IMR-90 (cell line): ENCODE measurements at regions not wholly inside any gene's neighbourhood (a gene's known extent, or its start where the extent isn't known, plus 50 kb on each side); places are given as distances from the start of the nearest gene placed in this dataset.

Source experiments
- CEBPB ChIP-seq: IDR thresholded peaks from 2 replicates; pipeline ENCODE4 v1.6.1; 2012; ENCODE audit warnings: low read depth, low read length, improper control_type of control experiment
- CHD1 ChIP-seq: IDR thresholded peaks from 2 replicates; pipeline ENCODE4 v1.6.1; 2012; ENCODE audit warnings: low read depth, low read length, improper control_type of control experiment
- FOS ChIP-seq: fragments of 150-350 bp; IDR thresholded peaks from 2 replicates; pipeline ENCODE4 v1.6.1; 2016; ENCODE audit warnings: low read depth, low read length
- POLR2A ChIP-seq: IDR thresholded peaks from 2 replicates; pipeline ENCODE4 v1.6.1; 2012; ENCODE audit warnings: mild to moderate bottlenecking, low read depth, low read length
- RAD21 ChIP-seq: IDR thresholded peaks from 2 replicates; pipeline ENCODE4 v1.6.1; 2012; ENCODE audit warnings: low read length, improper control_type of control experiment
- RCOR1 ChIP-seq: IDR thresholded peaks from 2 replicates; pipeline ENCODE4 v1.6.1; 2012; ENCODE audit warnings: mild to moderate bottlenecking, low read length, improper control_type of control experiment; ENCODE audit not compliant: insufficient replicate concordance
- RFX5 ChIP-seq: IDR thresholded peaks from 2 replicates; pipeline ENCODE4 v1.8.0; 2012; ENCODE audit warnings: low read depth, mild to moderate bottlenecking, low read length, moderate library complexity
- SMC3 ChIP-seq: fragments of 150-350 bp; IDR thresholded peaks from 2 replicates; pipeline ENCODE4 v1.6.1; 2016; ENCODE audit warnings: low read depth, mild to moderate bottlenecking, antibody characterized with exemption, low read length, moderate library complexity
- TF ChIP-seq, protein P1 (sequence below): conservative IDR thresholded peaks from 2 replicates; pipeline ENCODE4 v1.5.1; 2012; ENCODE audit warnings: mild to moderate bottlenecking, low read depth, low read length, improper control_type of control experiment

DNA sequence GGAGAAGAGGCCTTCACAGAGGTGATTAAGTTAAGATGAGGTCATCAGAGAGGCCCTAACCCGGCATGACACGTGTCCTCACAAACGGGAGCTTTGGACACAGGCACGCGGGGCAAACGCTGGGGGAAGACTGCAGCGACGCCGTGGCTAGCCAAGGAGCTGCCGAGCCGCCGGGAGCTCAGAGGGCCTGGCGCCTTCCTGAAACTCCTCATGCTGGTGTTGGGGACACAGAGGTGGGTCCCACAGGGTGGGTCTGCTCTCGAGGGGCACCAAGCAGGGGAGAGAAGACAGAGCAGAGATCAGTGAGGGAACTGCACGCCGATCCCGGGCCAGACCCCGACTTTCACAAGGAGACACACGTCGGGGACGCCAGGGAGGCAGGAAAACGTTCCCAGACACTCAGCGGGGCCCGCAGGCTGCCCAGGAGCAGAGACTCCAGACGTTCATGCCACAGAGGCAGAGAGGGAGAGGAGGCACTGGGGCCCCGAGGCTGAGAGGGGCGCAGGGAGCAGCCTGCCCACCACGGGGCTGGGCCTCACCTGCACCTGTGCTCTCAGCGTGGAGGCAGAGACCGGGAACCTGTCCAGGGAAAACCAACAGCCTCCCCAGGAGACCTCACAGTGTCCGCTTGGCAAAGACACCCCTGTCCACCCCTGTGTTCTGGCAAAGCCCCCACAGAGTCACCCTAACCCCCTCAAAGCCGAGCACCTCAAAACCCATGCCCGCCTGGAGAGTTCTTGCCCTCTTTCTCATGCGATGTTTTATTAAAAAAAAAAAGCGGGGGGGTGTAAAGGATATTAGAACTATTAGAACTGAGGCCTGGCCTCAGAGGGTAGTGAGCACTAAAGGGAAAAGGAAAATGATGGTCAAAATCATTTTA is 103.8 kb downstream of the PDGFA start:
- TF ChIP-seq, protein P1, sequence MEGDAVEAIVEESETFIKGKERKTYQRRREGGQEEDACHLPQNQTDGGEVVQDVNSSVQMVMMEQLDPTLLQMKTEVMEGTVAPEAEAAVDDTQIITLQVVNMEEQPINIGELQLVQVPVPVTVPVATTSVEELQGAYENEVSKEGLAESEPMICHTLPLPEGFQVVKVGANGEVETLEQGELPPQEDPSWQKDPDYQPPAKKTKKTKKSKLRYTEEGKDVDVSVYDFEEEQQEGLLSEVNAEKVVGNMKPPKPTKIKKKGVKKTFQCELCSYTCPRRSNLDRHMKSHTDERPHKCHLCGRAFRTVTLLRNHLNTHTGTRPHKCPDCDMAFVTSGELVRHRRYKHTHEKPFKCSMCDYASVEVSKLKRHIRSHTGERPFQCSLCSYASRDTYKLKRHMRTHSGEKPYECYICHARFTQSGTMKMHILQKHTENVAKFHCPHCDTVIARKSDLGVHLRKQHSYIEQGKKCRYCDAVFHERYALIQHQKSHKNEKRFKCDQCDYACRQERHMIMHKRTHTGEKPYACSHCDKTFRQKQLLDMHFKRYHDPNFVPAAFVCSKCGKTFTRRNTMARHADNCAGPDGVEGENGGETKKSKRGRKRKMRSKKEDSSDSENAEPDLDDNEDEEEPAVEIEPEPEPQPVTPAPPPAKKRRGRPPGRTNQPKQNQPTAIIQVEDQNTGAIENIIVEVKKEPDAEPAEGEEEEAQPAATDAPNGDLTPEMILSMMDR = no peak
- no peak for TF ChIP-seq SMC3
- no peak for TF ChIP-seq POLR2A
- TF ChIP-seq RFX5 = no peak
- no peak for TF ChIP-seq RCOR1
- TF ChIP-seq RAD21 = no peak
- no peak for TF ChIP-seq CEBPB
- TF ChIP-seq CHD1 = no peak
- TF ChIP-seq FOS = no peak
